HG02938 (cell line): ENCODE measurements at regions not wholly inside any gene's neighbourhood (a gene's known extent, or its start where the extent isn't known, plus 50 kb on each side); places are given as distances from the start of the nearest gene placed in this dataset.

Source experiments
- ATAC-seq: cut with Tn5 transposase; IDR thresholded peaks from one replicate; pipeline ENCODE4 v1.9.1; 2021; ENCODE audit warnings: mild to moderate bottlenecking, moderate library complexity; ENCODE audit not compliant: unreplicated experiment

DNA sequence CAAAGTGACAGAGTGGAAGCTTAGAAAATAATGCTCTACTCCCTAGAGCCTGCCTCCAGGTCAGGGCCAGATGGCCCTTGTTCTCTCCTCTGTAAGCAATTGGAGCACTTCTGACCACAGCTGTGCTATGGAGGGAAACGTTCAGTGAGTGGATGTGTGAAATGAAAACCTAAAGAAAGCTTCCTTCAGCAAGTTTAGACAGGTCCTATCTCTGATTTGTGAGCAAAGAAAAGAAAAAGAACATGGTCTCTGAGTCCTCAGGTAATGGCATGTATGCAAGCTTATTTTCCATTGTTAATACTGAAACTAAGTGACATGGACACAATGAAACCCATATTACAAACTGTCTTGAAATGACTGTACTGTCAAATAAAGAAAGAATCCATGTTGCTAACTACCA, 1486.8 kb downstream of the EFNB2 start:
- ATAC-seq, result peak; percentile 94

DNA sequence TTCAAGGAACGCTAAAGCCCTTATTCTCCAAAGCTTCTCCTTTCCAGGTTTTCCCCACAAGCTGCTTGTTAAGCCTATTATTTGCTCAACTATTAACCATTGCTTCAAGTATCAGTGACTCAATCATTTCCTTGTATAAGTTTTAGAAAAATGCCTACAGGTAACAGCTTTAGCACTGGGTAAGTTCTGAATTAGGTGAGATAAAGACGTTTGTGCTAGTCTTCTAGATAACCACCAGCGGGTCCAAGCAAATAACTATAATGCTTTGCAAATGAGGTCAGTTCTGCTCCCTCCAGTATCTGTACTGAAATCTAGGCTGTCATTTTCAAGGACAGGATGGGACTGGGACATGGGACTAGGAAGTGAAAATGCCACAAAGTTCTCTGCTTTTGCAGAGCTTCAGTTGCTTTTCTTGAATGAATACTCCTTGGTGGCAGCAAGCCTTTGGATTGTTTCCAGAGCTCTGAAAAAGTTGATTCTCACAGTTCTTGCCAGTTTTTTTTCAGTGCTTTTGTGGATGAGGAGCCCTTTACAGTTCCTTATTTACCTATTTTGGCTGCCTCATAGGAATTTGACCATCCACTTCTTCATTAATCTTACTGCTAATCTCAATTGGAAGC, 1487.7 kb downstream of the EFNB2 start:
- no peak for ATAC-seq

DNA sequence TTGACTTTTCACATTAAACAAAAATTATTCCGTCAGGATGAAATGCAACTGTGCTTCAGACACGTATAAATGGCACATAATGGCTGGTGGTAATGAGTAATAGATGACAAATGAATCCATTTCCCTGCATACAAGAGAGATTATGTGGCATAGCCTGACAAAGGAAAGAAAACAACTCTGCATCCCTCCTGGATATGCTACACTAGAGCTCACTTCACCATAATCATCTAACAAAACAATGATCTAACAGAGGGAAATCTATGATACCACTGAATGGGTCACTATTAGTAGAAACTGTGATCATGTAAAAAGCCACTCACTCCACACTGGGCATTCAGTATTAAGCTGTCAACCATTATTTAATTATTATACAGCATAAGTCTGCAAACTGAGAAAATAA, 1498.4 kb downstream of the EFNB2 start:
- ATAC-seq, result no peak

DNA sequence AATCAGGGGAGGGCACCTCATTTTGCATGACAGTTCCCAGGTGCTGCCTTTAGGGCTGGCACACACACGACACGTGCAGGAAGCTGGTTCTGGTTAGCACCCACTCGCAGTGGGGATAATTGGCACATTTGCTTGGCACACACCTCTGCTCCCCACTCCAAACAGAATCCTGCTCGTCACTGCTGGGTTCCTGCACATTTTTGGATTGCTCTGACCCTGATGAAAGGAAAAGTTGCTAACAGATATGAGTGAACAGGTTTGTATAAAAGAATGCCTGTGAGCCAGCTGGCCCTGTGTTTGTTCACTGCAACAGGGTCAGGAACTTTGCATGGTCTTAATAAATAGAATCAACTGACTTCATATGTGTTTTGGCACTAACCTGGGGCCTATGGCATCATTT, 1500.4 kb downstream of the EFNB2 start:
- ATAC-seq, result no peak

DNA sequence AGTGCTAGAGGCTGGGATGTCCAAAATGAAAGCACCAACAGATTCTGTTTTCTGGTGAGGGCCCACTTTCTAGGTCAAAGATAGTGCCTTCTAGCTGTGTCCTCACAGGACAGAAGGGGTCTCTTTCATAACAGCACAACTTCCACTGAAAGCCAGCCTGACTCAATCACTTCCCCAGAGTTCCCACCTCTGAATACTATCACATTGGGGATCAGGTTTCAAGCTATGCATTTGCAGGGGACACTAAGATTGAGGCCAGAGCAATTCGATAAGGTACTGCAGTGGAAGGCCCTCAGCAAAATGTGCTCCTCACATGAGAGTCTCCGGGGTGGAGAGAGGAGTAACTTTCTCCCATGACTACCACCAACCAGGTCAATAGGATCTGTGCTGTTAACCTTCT, 1501.5 kb downstream of the EFNB2 start:
- ATAC-seq, result no peak

DNA sequence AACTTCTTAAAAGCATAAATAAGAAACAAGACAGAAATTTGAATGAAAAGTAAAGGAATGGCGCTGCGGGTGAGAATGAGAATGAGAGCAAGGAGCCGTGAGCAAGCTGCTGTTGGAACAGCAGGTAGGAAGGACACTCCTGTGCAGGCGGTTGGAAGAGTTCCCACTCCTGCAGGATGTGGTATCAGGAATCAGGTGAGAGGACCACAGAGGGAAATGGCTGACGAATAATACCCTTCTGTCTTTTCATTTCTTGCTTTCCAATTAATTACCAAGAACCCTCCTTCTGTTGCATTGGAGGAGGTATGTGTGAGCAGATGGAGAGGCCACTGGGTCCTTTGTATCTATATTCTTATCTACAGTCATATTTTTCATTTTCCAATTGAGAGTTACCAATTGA, 1504.2 kb downstream of the EFNB2 start:
- ATAC-seq, result no peak

DNA sequence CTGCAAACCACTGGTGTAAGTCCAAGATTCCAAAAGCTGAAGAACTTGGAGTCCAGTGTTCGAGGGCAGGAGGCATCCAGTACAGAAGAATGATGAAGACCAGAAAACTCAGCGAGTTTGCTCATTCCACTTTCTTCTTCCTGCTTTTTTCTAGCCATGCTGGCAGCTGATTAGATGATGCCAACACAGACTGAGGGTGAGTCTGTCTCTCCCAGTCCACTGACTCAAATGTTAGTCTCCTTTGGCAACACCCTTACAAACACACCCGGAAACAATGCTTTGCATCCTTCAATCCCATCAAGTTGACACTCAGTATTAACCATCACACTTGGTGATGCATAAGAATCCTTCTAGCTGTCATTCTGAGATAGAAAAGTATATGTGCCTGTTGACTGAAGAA, 1504.6 kb downstream of the EFNB2 start:
- ATAC-seq, result no peak

DNA sequence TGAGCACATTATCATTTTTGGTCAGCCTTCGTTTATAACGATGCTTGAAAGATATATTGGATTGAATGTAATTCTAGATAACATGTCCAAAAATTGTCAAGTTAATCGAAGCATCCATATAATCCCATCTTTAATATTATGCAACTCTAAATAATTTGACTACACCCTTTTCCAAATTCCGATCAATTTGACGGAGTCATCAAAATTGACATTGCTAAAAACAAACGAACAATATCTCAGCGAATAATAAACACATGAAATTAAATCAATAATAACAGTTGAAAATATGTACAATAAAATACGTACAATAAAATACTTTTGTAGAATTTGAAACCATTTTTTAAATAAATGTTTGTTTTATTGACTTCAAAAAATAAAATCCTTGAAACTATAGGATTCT, 1516.4 kb downstream of the EFNB2 start:
- ATAC-seq, result no peak

DNA sequence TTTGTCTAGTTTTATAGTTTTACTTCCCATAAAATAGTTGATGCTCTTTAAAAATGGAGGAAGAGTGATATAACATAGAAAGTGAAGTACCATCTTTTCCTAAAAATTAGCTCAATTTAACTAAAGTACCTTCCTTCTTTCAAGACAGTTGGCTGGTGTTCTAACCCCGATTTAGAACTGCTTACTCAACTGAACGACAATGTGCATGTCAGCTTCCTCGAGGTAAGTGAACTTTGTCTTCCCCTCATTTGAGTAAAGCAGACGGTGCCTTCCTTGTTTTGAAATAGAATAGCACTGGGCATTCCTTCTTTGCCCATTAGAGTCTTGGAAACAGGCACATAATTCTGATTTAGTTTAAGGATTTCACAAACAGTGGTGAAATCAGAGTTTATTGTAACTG, 1519.2 kb downstream of the EFNB2 start:
- ATAC-seq, result no peak

DNA sequence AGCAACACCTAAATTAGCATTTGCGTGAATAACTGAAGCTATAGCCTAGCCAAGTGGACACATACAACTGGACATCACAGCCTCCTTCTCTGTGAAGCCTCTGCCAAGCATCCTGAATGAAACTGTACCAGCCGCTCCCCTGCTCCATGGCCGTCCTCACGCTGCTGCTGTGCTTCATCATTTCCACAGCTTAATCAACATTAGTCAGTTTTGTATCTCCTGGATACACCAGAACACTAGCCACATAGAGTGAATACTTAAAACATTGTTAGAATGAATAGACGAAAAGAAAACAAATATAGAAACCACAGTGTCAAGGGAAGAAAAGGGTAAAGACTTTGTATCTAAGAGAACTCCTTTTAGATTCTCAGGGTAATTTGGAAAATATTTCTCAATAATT, 1526.9 kb downstream of the EFNB2 start:
- ATAC-seq, result no peak

DNA sequence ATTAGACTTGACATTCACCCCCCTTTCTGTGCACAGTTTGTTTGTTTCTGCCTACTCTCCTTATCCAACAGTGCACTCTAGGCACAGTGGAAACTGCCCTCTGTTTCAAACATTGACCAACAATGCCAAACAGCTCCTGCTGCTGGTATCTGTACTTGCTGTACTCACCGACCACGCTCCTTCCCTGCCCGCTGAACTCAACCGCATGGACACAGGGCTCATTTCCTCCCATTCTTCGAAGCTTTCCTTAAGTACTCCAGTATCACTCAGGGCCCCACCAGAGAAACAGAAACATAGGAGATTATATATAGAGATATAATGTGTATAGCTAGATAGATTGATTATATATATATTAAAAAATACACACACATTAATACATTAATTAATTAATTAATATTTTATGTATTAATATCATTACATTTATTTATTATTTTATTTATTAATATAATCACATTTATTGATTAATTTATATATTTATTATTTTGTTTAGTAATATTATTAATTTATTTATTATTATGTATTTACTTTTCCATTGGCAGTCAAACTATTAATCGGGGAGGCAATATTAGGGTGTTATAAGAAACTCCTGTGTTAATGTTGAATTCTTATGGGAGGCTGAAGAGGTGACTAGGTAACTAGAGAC, 1528.2 kb downstream of the EFNB2 start:
- ATAC-seq, result no peak

DNA sequence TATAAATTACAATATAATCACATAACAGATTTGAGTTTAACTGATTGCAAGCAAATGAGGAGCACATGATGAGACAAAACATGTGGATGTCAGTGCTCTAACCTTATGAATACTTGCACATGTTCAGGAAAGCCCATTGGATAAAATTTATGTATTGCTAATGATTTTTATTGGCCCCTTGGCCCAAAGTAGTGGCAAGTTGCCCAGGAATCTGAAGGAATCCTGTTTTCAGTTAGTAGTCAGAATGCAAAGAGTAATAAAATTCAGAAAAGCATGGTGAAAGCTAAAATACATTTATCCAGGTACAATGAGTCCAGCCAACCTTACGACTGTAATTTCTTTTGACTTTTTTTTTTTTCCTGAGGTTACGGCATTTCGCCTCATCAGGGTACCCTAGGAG, 1539.4 kb downstream of the EFNB2 start:
- ATAC-seq, result no peak

DNA sequence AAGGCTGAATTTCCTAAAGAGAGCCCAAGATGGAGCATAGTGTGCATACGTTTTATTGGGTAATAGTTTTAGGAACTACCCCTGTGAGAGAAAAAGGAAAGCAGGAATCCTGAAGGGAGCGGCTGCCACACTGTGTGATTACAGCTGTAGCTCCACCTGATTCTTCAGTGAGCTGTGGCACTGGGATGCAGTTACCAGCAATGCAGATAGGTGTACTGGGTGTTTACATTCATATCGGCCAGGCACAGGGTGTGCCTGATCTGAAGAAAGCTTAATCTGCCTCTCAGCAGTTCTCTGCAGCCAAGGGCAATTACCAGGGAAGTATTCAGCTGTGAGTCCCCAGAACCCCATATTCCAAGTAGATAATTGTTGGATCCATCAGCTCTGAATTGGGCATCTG, 1541.8 kb downstream of the EFNB2 start:
- ATAC-seq, result no peak

DNA sequence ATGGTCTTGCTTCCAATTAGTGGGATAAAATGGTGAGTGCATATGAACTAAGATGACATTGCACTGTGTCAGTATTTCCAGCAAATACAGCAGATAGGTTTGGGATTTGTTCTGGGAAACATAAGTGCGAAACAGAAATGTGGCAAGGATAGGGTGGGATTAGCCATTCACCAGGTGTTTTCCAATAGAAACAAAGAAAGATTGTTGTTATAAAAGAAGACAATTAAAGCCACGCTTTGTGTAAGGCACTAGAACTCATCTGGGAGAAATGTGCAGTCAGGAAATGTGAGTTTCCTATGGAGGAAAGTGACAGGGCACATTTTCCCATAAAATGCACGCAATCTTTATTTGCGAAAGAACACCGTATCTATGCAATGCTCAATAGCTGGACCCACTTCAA, 1547.8 kb downstream of the EFNB2 start:
- no peak for ATAC-seq

DNA sequence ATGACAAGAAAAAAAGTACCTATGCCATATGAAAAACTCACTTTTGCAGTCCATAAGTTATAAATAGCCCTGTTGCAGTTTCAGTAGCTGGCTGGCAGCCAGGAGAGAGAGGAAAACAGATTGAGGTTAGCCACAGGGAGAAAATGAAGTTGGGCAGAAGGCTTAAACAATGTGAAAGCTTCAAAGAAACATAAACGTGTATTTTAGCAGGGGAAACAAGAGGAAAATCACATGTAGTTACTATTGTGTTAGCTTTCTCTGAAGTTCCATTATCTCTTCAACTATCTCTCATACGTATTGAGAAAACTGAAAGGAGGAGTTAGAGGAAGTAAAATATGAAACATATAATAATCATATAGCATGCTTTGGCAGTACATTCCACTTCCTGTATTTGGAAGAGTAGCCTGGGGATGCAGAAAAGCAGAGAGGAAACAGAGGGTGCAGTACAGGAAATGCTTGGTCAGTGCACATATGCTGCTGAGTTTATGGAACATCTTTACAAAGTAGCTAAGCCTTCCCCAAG, 1551.1 kb downstream of the EFNB2 start:
- ATAC-seq, result peak; percentile 67

DNA sequence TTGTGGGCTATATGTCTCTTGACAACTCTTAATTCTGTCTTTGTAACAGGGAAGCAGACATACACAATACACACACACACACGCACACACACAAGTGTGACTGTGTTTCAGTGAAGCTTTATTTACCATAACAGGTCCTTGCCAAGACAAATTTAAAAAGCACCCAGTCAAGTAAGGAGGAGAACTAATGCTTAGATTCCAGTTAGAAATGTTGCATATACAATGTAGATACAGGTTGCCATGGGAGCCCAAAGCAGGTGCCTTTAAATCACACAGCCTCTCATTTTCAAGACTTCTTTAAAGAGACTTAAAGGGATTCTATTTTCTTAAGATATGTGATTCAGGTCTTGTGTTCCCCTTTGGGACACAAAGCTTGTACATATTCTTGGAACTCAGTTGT, 1551.9 kb downstream of the EFNB2 start:
- no peak for ATAC-seq

DNA sequence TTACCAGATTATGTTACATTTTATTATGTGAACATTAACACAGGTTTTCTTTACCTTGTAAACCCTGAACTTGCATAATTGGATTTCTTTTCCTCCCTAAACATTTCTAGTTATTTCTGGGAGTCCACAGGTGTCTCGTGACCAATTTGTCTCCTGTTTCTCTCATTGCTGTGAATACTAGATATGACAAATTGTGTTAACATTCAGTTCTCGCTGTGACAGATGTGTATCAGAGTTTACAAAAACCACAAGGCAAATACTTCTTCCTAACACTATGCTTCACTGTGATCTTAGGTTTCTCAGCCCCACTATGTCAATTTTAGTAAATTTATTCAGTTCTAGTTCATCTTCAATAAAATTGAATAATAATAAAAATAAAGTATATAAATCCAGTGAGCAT, 1554.9 kb downstream of the EFNB2 start:
- no peak for ATAC-seq

DNA sequence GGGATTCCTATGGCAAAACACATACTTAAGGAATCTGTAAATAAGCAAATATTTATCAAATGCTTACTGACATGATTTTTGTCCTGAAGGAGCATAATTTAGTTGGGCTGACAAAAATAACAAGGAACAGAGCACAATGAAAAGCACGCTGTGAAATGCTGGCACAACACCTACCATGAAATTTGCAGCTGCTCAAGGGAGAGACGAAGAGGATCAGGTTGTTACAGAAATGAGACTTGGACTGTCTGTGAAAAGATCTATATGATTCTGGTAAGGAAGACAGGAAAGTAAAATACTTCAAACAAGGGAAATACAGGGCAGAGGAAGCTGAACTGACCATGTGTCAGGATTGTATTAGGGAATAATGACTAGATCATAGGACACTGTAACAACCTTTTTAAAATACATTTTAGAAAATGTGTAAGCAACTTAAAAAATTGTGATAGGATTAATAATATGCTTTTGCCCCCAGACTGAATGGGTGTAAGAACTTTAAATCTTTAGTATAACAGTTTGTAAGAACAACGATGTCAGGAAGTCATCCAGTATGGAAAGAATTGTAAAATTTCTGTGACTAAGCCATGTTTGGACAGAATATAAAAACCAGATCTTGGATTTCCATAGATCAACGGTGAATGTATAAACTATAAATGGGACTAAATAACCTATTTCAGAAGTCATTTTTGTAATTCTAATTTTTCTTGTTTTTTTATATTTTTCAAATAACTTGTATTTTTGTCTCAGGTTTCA, 1556.0 kb downstream of the EFNB2 start:
- ATAC-seq, result no peak

DNA sequence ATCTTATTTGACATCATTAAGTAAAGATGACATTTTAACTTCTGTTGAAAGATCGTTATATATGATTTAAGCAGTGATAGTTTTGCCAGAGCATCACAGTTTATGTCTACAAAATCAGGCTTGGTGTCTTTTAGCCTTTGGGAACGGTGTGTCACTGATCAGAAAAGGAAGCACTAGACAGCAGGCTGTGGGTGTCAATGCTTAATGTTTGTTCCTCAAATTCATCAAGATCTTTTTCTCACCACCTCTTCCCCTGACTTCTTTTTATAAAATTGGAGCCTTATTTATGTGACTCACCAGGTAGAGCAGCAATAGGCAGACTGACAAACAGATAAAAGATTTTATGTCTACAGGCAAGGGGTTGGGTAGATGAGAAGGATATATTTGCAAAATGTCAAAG, 1558.5 kb downstream of the EFNB2 start:
- no peak for ATAC-seq

DNA sequence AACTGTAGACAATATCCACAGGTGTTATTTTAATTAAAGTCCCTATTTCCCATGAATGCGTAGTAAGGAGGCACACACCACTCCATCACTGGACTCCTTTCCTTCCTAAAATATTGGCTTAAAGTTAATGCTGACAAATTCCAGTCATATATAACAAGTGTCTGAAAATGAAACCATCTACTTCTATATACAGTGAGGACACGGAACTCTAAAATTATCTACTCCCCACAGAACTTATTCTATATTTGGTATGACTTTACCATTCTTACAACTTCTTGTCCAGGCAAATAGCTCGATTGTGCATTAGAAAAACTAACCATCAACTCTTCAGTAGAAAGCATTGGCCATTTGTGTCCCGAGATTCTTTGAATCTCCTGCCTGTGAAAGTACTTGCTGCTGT, 1560.2 kb downstream of the EFNB2 start:
- ATAC-seq, result peak; percentile 71

DNA sequence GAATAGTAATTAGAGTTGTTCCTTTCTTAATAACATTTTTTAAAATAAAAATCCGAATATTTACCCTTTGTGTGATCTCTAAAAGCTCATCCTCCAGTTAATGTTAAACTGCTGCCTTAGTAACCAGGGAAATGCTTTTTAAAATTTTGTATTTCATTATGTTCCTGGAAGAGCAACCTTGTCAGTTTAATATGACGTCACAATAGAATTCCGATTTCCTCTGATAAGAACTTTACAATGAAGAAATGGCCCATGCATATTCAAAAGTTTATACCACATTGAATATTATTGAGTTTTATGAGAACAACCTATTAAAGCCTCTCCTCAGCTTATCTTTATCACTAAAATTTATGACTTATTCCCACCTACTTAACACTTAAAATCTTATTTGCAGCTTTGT, 1566.6 kb downstream of the EFNB2 start:
- ATAC-seq, result no peak
